Left colon (tissue), 2 donors: ENCODE measurements at regions not wholly inside any gene's neighbourhood (a gene's known extent, or its start where the extent isn't known, plus 50 kb on each side); places are given as distances from the start of the nearest gene placed in this dataset.
A peak's percentile ranks its signal among the peaks of the same experiment; 100 is the strongest.

Source experiments
- ATAC-seq: fragments of 200-7000 bp; cut with Tn5 transposase; one replicate; pipeline ENCODE4 v1.9.1; 2020; ENCODE audit warnings: mild to moderate bottlenecking, moderate library complexity
- DNase-seq, 2 donors: peaks; one replicate each; pipeline ENCODE4 v3.0.0-alpha.2; 2020
- intact Hi-C, 2 donors: fragments of 100-400 bp; cut with DNase I in 1 of 2; cut with micrococcal nuclease in 1 of 2; formaldehyde crosslinking; loops; one replicate each; pipeline versions ENCODE4 v1.11.2 to v1.14.0; 2022; cut with DNase I, micrococcal nuclease
- donor health status: DM: no; HTN: no; CAD: no.
- donor health status: DM: yes; HTN: yes; CAD: no.

GRCh38 chr10:29028486-29028885 is 260.4 kb upstream of the LYZL1 start:
- intact Hi-C loops = no loop called here
- DNase-seq = no peak
- ATAC-seq = no peak

GRCh38 chr10:29030900-29031299 is 258.0 kb upstream of the LYZL1 start:
- intact Hi-C loops = no loop called here
- ATAC-seq = peak; percentile 81
- DNase-seq = no peak

GRCh38 chr10:29032169-29032568 is 256.7 kb upstream of the LYZL1 start:
- ATAC-seq = no peak
- DNase-seq = no peak
- intact Hi-C loops = no loop called here

- DNase-seq = no peak
- ATAC-seq = no peak
- intact Hi-C loops = no loop called here
Observed at GRCh38 chr10:29033311-29033940, 255.4 kb upstream of the LYZL1 start.

- ATAC-seq (no peak), DNase-seq (no peak)
- intact Hi-C loops = no loop called here
Observed at GRCh38 chr10:29034592-29034991, 254.3 kb upstream of the LYZL1 start.

- ATAC-seq = no peak
- DNase-seq = no peak
- intact Hi-C loops = no loop called here
Observed at GRCh38 chr10:29035721-29036120, 253.1 kb upstream of the LYZL1 start.

GRCh38 chr10:29037348-29038113 is 251.3 kb upstream of the LYZL1 start:
- DNase-seq (no peak), ATAC-seq (no peak)
- intact Hi-C loops = no loop called here

- ATAC-seq (no peak), DNase-seq (no peak)
- intact Hi-C loops = no loop called here
Observed at GRCh38 chr10:29039091-29039490, 249.8 kb upstream of the LYZL1 start.

- no peak for DNase-seq
- intact Hi-C loops = no loop called here
- ATAC-seq = no peak
Observed at GRCh38 chr10:29039677-29040189, 249.1 kb upstream of the LYZL1 start.

- no peak for ATAC-seq
- no peak for DNase-seq
Observed at GRCh38 chr10:29041616-29042015, 247.3 kb upstream of the LYZL1 start.

GRCh38 chr10:29048506-29048905 is 240.4 kb upstream of the LYZL1 start:
- intact Hi-C loops = no loop called here
- ATAC-seq = no peak
- DNase-seq = no peak

More at GRCh38 chr10:29041616-29042015, 247.3 kb upstream of the LYZL1 start:
- intact Hi-C loops = no loop called here

GRCh38 chr10:29050081-29050480 is 238.8 kb upstream of the LYZL1 start:
- intact Hi-C loops = no loop called here
- ATAC-seq (no peak), DNase-seq (no peak)

- DNase-seq (no peak), ATAC-seq (no peak)
- intact Hi-C loops = no loop called here
Observed at GRCh38 chr10:29055101-29055500, 233.8 kb upstream of the LYZL1 start.

- ATAC-seq (no peak), DNase-seq (no peak)
- intact Hi-C loops = no loop called here
Observed at GRCh38 chr10:29056729-29057128, 232.1 kb upstream of the LYZL1 start.

GRCh38 chr10:29057822-29058331 is 231.0 kb upstream of the LYZL1 start:
- intact Hi-C loops = no loop called here
- no peak for ATAC-seq
- DNase-seq = no peak

- ATAC-seq = no peak
- intact Hi-C loops = no loop called here
Observed at GRCh38 chr10:29063806-29064644, 224.8 kb upstream of the LYZL1 start.

GRCh38 chr10:29064680-29065079 is 224.2 kb upstream of the LYZL1 start:
- ATAC-seq = no peak
- no peak for DNase-seq
- intact Hi-C loops = no loop called here

More at GRCh38 chr10:29063806-29064644, 224.8 kb upstream of the LYZL1 start:
- no peak for DNase-seq

- ATAC-seq (no peak), DNase-seq (no peak)
- intact Hi-C loops = no loop called here
Observed at GRCh38 chr10:29067161-29067560, 221.7 kb upstream of the LYZL1 start.

GRCh38 chr10:29067628-29068027 is 221.2 kb upstream of the LYZL1 start:
- no peak for DNase-seq
- intact Hi-C loops = no loop called here
- no peak for ATAC-seq
